Mesenchymal stem cell (in vitro differentiated cells and primary cell): ENCODE measurements at regions not wholly inside any gene's neighbourhood (a gene's known extent, or its start where the extent isn't known, plus 50 kb on each side); places are given as distances from the start of the nearest gene placed in this dataset.

Source experiments
- DNase-seq: peaks from one replicate; pipeline ENCODE4 v3.0.0-alpha.2; 2013
- H2AFZ ChIP-seq: one replicate; pipeline ENCODE4 v1.6.1; 2013; ENCODE audit warnings: low read depth, mild to moderate bottlenecking, control low read depth, inconsistent platforms, low read length, moderate library complexity
- H2AK5ac ChIP-seq: 2 replicates; pipeline ENCODE4 v1.6.1; 2013; ENCODE audit warnings: low read length, moderate library complexity, mild to moderate bottlenecking, inconsistent platforms; ENCODE audit not compliant: severe bottlenecking
- H2BK120ac ChIP-seq: one replicate; pipeline ENCODE4 v1.6.1; 2013; ENCODE audit warnings: low read depth, mild to moderate bottlenecking, inconsistent platforms, low read length, moderate library complexity
- H2BK12ac ChIP-seq, 2 experiments: one replicate each; pipeline ENCODE4 v1.6.1; 2013; ENCODE audit warnings: inconsistent platforms in 2 of 2, low read length in 2 of 2, mild to moderate bottlenecking in 2 of 2, moderate library complexity in 2 of 2, control low read depth in 1 of 2
- H2BK15ac ChIP-seq: one replicate; pipeline ENCODE4 v1.6.1; 2013; ENCODE audit warnings: mild to moderate bottlenecking, low read depth, inconsistent platforms; ENCODE audit not compliant: poor library complexity, severe bottlenecking
- H2BK5ac ChIP-seq: 2 replicates; pipeline ENCODE4 v1.6.1; 2013; ENCODE audit warnings: low read depth, mild to moderate bottlenecking, low read length, control low read depth, inconsistent platforms; ENCODE audit not compliant: poor library complexity, severe bottlenecking
- H3K14ac ChIP-seq, 2 experiments: one replicate each; pipeline ENCODE4 v1.6.1; 2013; ENCODE audit warnings: inconsistent platforms in 2 of 2, low read length in 2 of 2, control low read depth in 1 of 2, mild to moderate bottlenecking in 1 of 2, moderate library complexity in 1 of 2
- H3K18ac ChIP-seq, 2 experiments: one replicate each; pipeline ENCODE4 v1.6.1; 2013; ENCODE audit warnings: inconsistent platforms in 2 of 2, low read length in 2 of 2, control low read depth in 1 of 2, low read depth in 1 of 2, mild to moderate bottlenecking in 1 of 2
- H3K23ac ChIP-seq, 2 experiments: one replicate each; pipeline ENCODE4 v1.6.1; 2013; ENCODE audit warnings: inconsistent platforms in 2 of 2, low read length in 2 of 2, mild to moderate bottlenecking in 2 of 2, moderate library complexity in 2 of 2, control low read depth in 1 of 2
- H3K27ac ChIP-seq: 2 replicates; pipeline ENCODE4 v1.5.1; 2013; ENCODE audit warnings: mild to moderate bottlenecking, moderate library complexity, low read length, control low read depth, inconsistent platforms; ENCODE audit not compliant: poor library complexity, severe bottlenecking
- H3K27me3 ChIP-seq, 2 experiments: 2 replicates each; pipeline versions ENCODE4 v1.6.1 to v1.7.0; 2013; ENCODE audit warnings: low read length in 2 of 2, mild to moderate bottlenecking in 2 of 2, moderate library complexity in 2 of 2, control low read depth in 1 of 2, inconsistent platforms in 1 of 2; ENCODE audit not compliant: control insufficient read depth in 1 of 2, insufficient read depth in 1 of 2
- H3K36me3 ChIP-seq, 2 experiments: 2 replicates each; pipeline versions ENCODE4 v1.6.1 to v1.7.0; 2013; ENCODE audit warnings: low read length in 2 of 2, control low read depth in 1 of 2, inconsistent platforms in 1 of 2, low read depth in 1 of 2, mild to moderate bottlenecking in 1 of 2; ENCODE audit not compliant: insufficient read depth in 2 of 2, control insufficient read depth in 1 of 2
- H3K4ac ChIP-seq, 2 experiments: one replicate each; pipeline ENCODE4 v1.6.1; 2013; ENCODE audit warnings: inconsistent platforms in 2 of 2, low read length in 2 of 2, mild to moderate bottlenecking in 2 of 2, moderate library complexity in 2 of 2, control low read depth in 1 of 2, low read depth in 1 of 2
- H3K4me1 ChIP-seq: 2 replicates; pipeline ENCODE4 v1.6.1; 2013; ENCODE audit warnings: low read depth, low read length, control low read depth; ENCODE audit not compliant: control insufficient read depth, insufficient read depth
- H3K4me2 ChIP-seq: 2 replicates; pipeline ENCODE4 v1.6.1; 2013; ENCODE audit warnings: low read length, mild to moderate bottlenecking, inconsistent platforms; ENCODE audit not compliant: poor library complexity, severe bottlenecking
- H3K4me3 ChIP-seq, 2 experiments: 2 replicates each; pipeline versions ENCODE4 v1.5.1 to v1.7.0; 2013; ENCODE audit warnings: low read length in 2 of 2, mild to moderate bottlenecking in 2 of 2, control low read depth in 1 of 2, low read depth in 1 of 2; ENCODE audit not compliant: insufficient read depth in 1 of 2
- H3K79me1 ChIP-seq: replicated peaks from 2 replicates; pipeline ENCODE4 v1.6.1; 2013; ENCODE audit warnings: mild to moderate bottlenecking, control low read depth, low read length, inconsistent platforms; ENCODE audit not compliant: poor library complexity, severe bottlenecking
- H3K9ac ChIP-seq: 2 replicates; pipeline ENCODE4 v1.7.0; 2013; ENCODE audit warnings: mild to moderate bottlenecking, low read length, moderate library complexity
- H3K9me3 ChIP-seq: 2 replicates; pipeline ENCODE4 v1.7.0; 2013; ENCODE audit warnings: mild to moderate bottlenecking, low read length; ENCODE audit not compliant: control insufficient read depth
- H4K8ac ChIP-seq: one replicate; pipeline ENCODE4 v1.6.1; 2013; ENCODE audit warnings: inconsistent platforms, mild to moderate bottlenecking, low read length, moderate library complexity
- H4K91ac ChIP-seq: one replicate; pipeline ENCODE4 v1.6.1; 2013; ENCODE audit warnings: mild to moderate bottlenecking, low read length, inconsistent platforms
- WGBS: methylation state at CpG from one replicate; pipeline ENCODE4 v1.1.7; 2013; ENCODE audit warnings: mixed read lengths; 5-methylcytosine and 5-hydroxymethylcytosine counted together

GRCh38 chr1:17978016-17978415 is 129.6 kb upstream of the IGSF21 start:
- WGBS, result 40% methylated on average over 2 of the region's 3 CpGs

DNA sequence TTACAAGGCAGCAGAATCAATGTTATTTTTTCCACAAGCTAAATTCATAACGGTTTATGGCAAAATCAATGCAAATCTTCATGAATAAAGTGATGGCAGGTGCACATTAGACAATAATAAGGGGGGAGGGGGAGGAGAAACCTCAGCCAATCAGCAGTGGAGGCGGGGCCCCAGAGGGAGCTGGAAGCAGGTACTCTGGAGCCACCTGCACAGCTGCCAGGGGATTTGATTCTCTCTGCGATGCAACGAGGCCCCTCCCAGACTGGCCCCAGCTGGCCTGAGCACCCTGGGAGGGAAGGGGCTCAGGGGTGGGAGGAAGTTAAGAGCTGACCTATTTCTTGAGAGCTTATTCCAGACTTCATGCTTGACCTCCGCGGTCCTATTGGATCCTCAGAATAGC is 127.8 kb upstream of the IGSF21 start:
- no peak overlapping the region for H3K4me3 ChIP-seq
- peaks cover 0 to 72% of the 10 kb centered on the region in 2 experiments for H3K27me3 ChIP-seq
- no peak overlapping the region for H3K23ac ChIP-seq
- H2AK5ac ChIP-seq, result no peak overlapping the region
- H4K8ac ChIP-seq, result no peak overlapping the region
- no peak overlapping the region for H2BK5ac ChIP-seq
- no peaks in the 10 kb centered on the region for H3K79me1 ChIP-seq
- H2AFZ ChIP-seq, result no peak overlapping the region
- no peak overlapping the region for H3K4me2 ChIP-seq
- H3K4ac ChIP-seq, result no peak overlapping the region
- H3K14ac ChIP-seq, result no peak overlapping the region
- H4K91ac ChIP-seq, result no peak overlapping the region
- H2BK15ac ChIP-seq, result no peak overlapping the region
- H3K9me3 ChIP-seq, result no peaks in the 10 kb centered on the region
- no peak for DNase-seq
- H3K4me1 ChIP-seq, result peaks cover 2% of the 10 kb centered on the region
- no peak overlapping the region for H3K18ac ChIP-seq
- H2BK120ac ChIP-seq, result no peak overlapping the region
- H3K9ac ChIP-seq, result no peak overlapping the region
- H3K27ac ChIP-seq, result no peak overlapping the region
- no peaks in the 10 kb centered on the region for H3K36me3 ChIP-seq
- 60% methylated on average over 6 of the region's 6 CpGs for WGBS
- H2BK12ac ChIP-seq, result no peak overlapping the region

More at GRCh38 chr1:17978016-17978415, 129.6 kb upstream of the IGSF21 start:
- Histone ChIP-seq H3K27ac (no peak overlapping the region), H2BK5ac (no peak overlapping the region), H3K79me1 (no peaks in the 10 kb centered on the region), H3K27me3 (peaks cover 0 to 74% of the 10 kb centered on the region in 2 experiments), H3K4me3 (no peak overlapping the region), H3K4me2 (no peak overlapping the region), H3K4me1 (peaks cover 2% of the 10 kb centered on the region), H3K9me3 (no peaks in the 10 kb centered on the region), H2BK12ac (no peak overlapping the region), H3K9ac (no peak overlapping the region), H3K23ac (no peak overlapping the region), H3K14ac (no peak overlapping the region), H2BK15ac (no peak overlapping the region), H3K18ac (no peak overlapping the region), H4K91ac (no peak overlapping the region), H4K8ac (no peak overlapping the region), H2AFZ (no peak overlapping the region), H3K4ac (no peak overlapping the region), H2BK120ac (no peak overlapping the region), H2AK5ac (no peak overlapping the region), H3K36me3 (no peaks in the 10 kb centered on the region)
- DNase-seq, result no peak

- Histone ChIP-seq H3K27me3 (peaks cover 0 to 71% of the 10 kb centered on the region in 2 experiments), H3K4me2 (no peak overlapping the region), H3K14ac (no peak overlapping the region), H3K4me1 (no peaks in the 10 kb centered on the region), H3K36me3 (no peaks in the 10 kb centered on the region), H3K23ac (no peak overlapping the region), H2BK120ac (no peak overlapping the region), H2AK5ac (no peak overlapping the region), H4K8ac (no peak overlapping the region), H3K79me1 (no peaks in the 10 kb centered on the region), H2BK12ac (no peak overlapping the region), H3K9me3 (peaks cover 10% of the 10 kb centered on the region), H3K4ac (no peak overlapping the region), H3K18ac (no peak overlapping the region), H3K27ac (no peak overlapping the region), H2BK15ac (no peak overlapping the region), H4K91ac (no peak overlapping the region), H2BK5ac (no peak overlapping the region), H2AFZ (no peak overlapping the region), H3K9ac (no peak overlapping the region), H3K4me3 (no peak overlapping the region)
- DNase-seq, result no peak
- 91% methylated on average over 5 of the region's 6 CpGs for WGBS
Observed at GRCh38 chr1:17982197-17982596, 125.4 kb upstream of the IGSF21 start.

- no peak overlapping the region for H2BK120ac ChIP-seq
- H3K9ac ChIP-seq, result no peak overlapping the region
- no peak overlapping the region for H3K18ac ChIP-seq
- no peaks in the 10 kb centered on the region for H3K36me3 ChIP-seq
- H4K8ac ChIP-seq, result no peak overlapping the region
- no peak for DNase-seq
- no peak overlapping the region for H3K23ac ChIP-seq
- H3K79me1 ChIP-seq, result no peaks in the 10 kb centered on the region
- H3K9me3 ChIP-seq, result peaks cover 10% of the 10 kb centered on the region
- H3K4me1 ChIP-seq, result no peaks in the 10 kb centered on the region
- H3K27ac ChIP-seq, result no peak overlapping the region
- no peak overlapping the region for H2BK12ac ChIP-seq
- H3K27me3 ChIP-seq, result peaks cover 0 to 61% of the 10 kb centered on the region in 2 experiments
- H3K4me3 ChIP-seq, result no peak overlapping the region
- H2AFZ ChIP-seq, result no peak overlapping the region
- no peak overlapping the region for H2BK15ac ChIP-seq
- no peak overlapping the region for H3K4me2 ChIP-seq
- no peak overlapping the region for H3K4ac ChIP-seq
- no peak overlapping the region for H4K91ac ChIP-seq
- WGBS, result 33% methylated on average over 8 of the region's 9 CpGs
- no peak overlapping the region for H3K14ac ChIP-seq
- no peak overlapping the region for H2BK5ac ChIP-seq
- no peak overlapping the region for H2AK5ac ChIP-seq
Observed at GRCh38 chr1:17984583-17984982, 123.0 kb upstream of the IGSF21 start.
